ENCODE measurements at regions not wholly inside any gene's neighbourhood (a gene's known extent, or its start where the extent isn't known, plus 50 kb on each side); places are given as distances from the start of the nearest gene placed in this dataset.

DNA sequence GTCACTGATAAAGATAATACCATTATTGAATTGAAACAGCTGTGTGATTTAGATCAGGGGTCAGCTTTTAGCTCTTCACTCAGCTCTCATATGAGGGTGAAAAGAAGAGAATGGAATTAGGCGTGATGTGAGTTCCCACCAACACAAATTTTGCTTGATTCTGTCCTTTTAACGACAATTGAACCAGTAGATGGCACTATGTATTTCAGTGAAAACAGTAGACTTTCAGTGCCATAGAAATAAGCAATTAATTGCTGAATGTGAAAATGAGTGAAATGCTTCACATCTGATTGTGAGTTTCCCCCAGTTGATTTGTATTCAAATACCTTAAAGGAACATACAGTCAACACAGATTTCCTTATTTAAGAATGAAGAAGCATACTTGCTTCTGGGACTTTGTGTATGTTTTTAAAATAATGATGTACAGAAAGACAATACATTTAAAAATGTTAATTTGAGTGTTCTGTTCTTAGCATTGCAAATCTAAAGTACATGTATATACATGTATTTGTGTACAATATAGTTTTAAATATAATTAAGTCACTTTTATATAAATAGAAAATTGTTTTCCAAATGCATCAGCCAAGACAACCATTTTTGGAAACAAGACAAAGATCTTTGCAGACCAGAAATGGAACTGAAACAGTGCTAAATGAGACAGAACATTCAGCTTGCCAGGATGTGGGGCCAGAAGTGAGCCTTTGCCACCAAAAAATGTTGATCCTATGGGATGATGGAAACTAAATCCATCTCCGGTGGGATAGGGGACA is 178.8 kb downstream of the SNCA start:
- TF ChIP-seq, protein P1, sequence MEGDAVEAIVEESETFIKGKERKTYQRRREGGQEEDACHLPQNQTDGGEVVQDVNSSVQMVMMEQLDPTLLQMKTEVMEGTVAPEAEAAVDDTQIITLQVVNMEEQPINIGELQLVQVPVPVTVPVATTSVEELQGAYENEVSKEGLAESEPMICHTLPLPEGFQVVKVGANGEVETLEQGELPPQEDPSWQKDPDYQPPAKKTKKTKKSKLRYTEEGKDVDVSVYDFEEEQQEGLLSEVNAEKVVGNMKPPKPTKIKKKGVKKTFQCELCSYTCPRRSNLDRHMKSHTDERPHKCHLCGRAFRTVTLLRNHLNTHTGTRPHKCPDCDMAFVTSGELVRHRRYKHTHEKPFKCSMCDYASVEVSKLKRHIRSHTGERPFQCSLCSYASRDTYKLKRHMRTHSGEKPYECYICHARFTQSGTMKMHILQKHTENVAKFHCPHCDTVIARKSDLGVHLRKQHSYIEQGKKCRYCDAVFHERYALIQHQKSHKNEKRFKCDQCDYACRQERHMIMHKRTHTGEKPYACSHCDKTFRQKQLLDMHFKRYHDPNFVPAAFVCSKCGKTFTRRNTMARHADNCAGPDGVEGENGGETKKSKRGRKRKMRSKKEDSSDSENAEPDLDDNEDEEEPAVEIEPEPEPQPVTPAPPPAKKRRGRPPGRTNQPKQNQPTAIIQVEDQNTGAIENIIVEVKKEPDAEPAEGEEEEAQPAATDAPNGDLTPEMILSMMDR (IDR thresholded peaks at IDR 0.05; ENCODE audit: insufficient read depth, low read length, severe bottlenecking), result peak; percentile 36
- DNase-seq (ENCODE audit: low read depth), result peak; percentile 55
- no peak for FAIRE-seq
- H3K27me3 ChIP-seq (ENCODE audit: control insufficient read depth, insufficient read depth, low read length), result no peaks in the 10 kb centered on the region
- H3K4me3 ChIP-seq (ENCODE audit: low read depth, low read length), result no peak overlapping the region
- no peaks in the 10 kb centered on the region for H3K36me3 ChIP-seq (ENCODE audit: control insufficient read depth, insufficient read depth, low read length)

DNA sequence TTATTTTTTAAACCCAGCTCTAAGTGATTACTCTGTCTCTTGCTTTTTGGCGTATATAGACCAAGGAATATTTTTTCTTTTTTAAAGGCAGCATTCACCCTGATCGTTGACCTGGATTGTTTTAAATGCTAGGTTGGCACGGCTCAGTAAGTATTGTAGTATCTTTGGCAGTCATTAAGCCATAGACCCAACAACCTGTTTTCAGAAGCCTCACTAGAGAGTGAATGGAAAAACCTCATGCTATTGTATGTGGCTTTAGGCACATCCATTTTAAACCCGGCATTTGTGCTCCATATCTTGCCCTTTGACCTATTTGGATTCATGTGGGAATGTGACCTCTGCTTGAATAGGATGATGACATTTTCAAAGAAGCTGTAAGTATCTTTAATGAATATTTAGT is 183.9 kb downstream of the SNCA start:
- no peak for DNase-seq (ENCODE audit: low read depth)
- FAIRE-seq, result no peak
- no peaks in the 10 kb centered on the region for H3K36me3 ChIP-seq (ENCODE audit: control insufficient read depth, insufficient read depth, low read length)
- H3K4me3 ChIP-seq (ENCODE audit: low read depth, low read length), result no peak overlapping the region
- TF ChIP-seq, protein P1 (IDR thresholded peaks at IDR 0.05; ENCODE audit: insufficient read depth, low read length, severe bottlenecking), result no peak
- H3K27me3 ChIP-seq (ENCODE audit: control insufficient read depth, insufficient read depth, low read length), result no peaks in the 10 kb centered on the region

- no peak for DNase-seq (ENCODE audit: low read depth)
- Histone ChIP-seq H3K4me3 (ENCODE audit: low read depth, low read length) (no peak overlapping the region), H3K27me3 (ENCODE audit: control insufficient read depth, insufficient read depth, low read length) (no peaks in the 10 kb centered on the region), H3K36me3 (ENCODE audit: control insufficient read depth, insufficient read depth, low read length) (no peaks in the 10 kb centered on the region)
- no peak for FAIRE-seq
- TF ChIP-seq, protein P1 (IDR thresholded peaks at IDR 0.05; ENCODE audit: insufficient read depth, low read length, severe bottlenecking), result no peak
Measured at GRCh38 chr4:89645482-89645881, 191.5 kb downstream of the SNCA start.

DNA sequence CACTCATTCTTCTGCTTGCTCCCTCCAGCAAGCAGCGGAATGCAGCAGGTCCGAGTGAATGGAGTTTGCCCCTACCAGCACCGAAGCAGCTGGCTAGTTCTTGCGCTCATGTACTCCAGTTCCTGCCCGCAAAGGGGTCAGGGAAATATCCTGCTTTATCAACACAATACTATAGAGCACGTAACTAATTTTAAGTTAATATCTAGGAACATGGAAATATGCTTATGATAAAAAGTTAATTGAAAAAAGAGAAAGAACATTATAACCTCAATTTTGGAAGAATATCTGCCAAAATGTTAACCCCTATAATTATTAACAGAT is 195.6 kb downstream of the SNCA start:
- H3K4me3 ChIP-seq (ENCODE audit: low read depth, low read length), result no peak overlapping the region
- TF ChIP-seq, protein P1 (IDR thresholded peaks at IDR 0.05; ENCODE audit: insufficient read depth, low read length, severe bottlenecking), result no peak
- H3K27me3 ChIP-seq (ENCODE audit: control insufficient read depth, insufficient read depth, low read length), result no peaks in the 10 kb centered on the region
- no peak for FAIRE-seq
- H3K36me3 ChIP-seq (ENCODE audit: control insufficient read depth, insufficient read depth, low read length), result no peaks in the 10 kb centered on the region
- no peak for DNase-seq (ENCODE audit: low read depth)

- FAIRE-seq (no peak), DNase-seq (ENCODE audit: low read depth) (peak; percentile 31)
- H3K36me3 ChIP-seq (ENCODE audit: control insufficient read depth, insufficient read depth, low read length), result no peaks in the 10 kb centered on the region
- H3K4me3 ChIP-seq (ENCODE audit: low read depth, low read length), result no peak overlapping the region
- H3K27me3 ChIP-seq (ENCODE audit: control insufficient read depth, insufficient read depth, low read length), result no peaks in the 10 kb centered on the region
- TF ChIP-seq, protein P1 (IDR thresholded peaks at IDR 0.05; ENCODE audit: insufficient read depth, low read length, severe bottlenecking), result peak; percentile 76
Measured at GRCh38 chr4:89640620-89641366, 196.2 kb downstream of the SNCA start.

All from bronchial epithelial cell (primary cell).